Body of pancreas (tissue), 4 donors: ENCODE measurements at regions not wholly inside any gene's neighbourhood (a gene's known extent, or its start where the extent isn't known, plus 50 kb on each side); places are given as distances from the start of the nearest gene placed in this dataset.

Source experiments
- CTCF ChIP-seq, 7 experiments: fragments of 450-650 bp in 4 of 7; fragments of 200-600 bp in 3 of 7; sonication (generic) in 3 of 7; IDR thresholded peaks; one replicate each; pipeline ENCODE4 v1.5.1; 2016 to 2019; ENCODE audit warnings: antibody characterized with exemption in 7 of 7
- POLR2A ChIP-seq, 3 donors: fragments of 450-650 bp; IDR thresholded peaks; one replicate each; pipeline ENCODE4 v1.6.1; 2016; ENCODE audit warnings: antibody characterized with exemption in 3 of 3, mild to moderate bottlenecking in 2 of 3

- TF ChIP-seq CTCF (IDR thresholded peaks at IDR 0.05) = no peak
- TF ChIP-seq POLR2A (IDR thresholded peaks at IDR 0.05) = no peak
Measured at GRCh38 chr1:38580594-38580993, 279.0 kb downstream of the RRAGC start.
